ENCODE measurements at regions not wholly inside any gene's neighbourhood (a gene's known extent, or its start where the extent isn't known, plus 50 kb on each side); places are given as distances from the start of the nearest gene placed in this dataset.

- TF ChIP-seq CTCF (IDR thresholded peaks at IDR 0.05; ENCODE audit: low read depth, low read length) (no peak), POLR2A (IDR thresholded peaks at IDR 0.05; ENCODE audit: extremely low read depth, insufficient read length) (no peak), MYC (IDR thresholded peaks at IDR 0.05; ENCODE audit: low read depth, low read length) (no peak), MAX (IDR thresholded peaks at IDR 0.05; ENCODE audit: low read depth, low read length) (no peak)
These were observed 92.4 kb upstream of the USP29 start for GRCh38 chr19:57027360-57027759.
